A673 (cell line): ENCODE measurements at regions not wholly inside any gene's neighbourhood (a gene's known extent, or its start where the extent isn't known, plus 50 kb on each side); places are given as distances from the start of the nearest gene placed in this dataset.

Source experiments
- EZH2 ChIP-seq: fragments of 200-600 bp; sonication (generic); IDR thresholded peaks from 2 replicates; pipeline ENCODE4 v1.6.1; 2017; ENCODE audit warnings: borderline replicate concordance, low read depth, mild to moderate bottlenecking, mixed read lengths, antibody characterized with exemption, low read length; ENCODE audit not compliant: poor library complexity, severe bottlenecking
- TF ChIP-seq, protein P1 (sequence below): fragments of 300-800, 200-600 bp; sonication (generic); conservative IDR thresholded peaks from 2 replicates; pipeline ENCODE4 v1.5.1; 2017; ENCODE audit warnings: low read depth, mild to moderate bottlenecking, antibody characterized with exemption, low read length, moderate library complexity, mixed read lengths

GRCh38 chr6:156193381-156193780, 583.8 kb upstream of the ARID1B start:
- TF ChIP-seq, protein P1, sequence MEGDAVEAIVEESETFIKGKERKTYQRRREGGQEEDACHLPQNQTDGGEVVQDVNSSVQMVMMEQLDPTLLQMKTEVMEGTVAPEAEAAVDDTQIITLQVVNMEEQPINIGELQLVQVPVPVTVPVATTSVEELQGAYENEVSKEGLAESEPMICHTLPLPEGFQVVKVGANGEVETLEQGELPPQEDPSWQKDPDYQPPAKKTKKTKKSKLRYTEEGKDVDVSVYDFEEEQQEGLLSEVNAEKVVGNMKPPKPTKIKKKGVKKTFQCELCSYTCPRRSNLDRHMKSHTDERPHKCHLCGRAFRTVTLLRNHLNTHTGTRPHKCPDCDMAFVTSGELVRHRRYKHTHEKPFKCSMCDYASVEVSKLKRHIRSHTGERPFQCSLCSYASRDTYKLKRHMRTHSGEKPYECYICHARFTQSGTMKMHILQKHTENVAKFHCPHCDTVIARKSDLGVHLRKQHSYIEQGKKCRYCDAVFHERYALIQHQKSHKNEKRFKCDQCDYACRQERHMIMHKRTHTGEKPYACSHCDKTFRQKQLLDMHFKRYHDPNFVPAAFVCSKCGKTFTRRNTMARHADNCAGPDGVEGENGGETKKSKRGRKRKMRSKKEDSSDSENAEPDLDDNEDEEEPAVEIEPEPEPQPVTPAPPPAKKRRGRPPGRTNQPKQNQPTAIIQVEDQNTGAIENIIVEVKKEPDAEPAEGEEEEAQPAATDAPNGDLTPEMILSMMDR: no peak
- no peak for TF ChIP-seq EZH2
